H1 (cell line): ENCODE measurements at regions not wholly inside any gene's neighbourhood (a gene's known extent, or its start where the extent isn't known, plus 50 kb on each side); places are given as distances from the start of the nearest gene placed in this dataset.

ENCODE experiments used
- CTCF ChIA-PET: fragments of 300-600 bp; sonication (Branson Sonifier 250); formaldehyde crosslinking; loops from one replicate; lab custom pipeline; 2021; ENCODE audit not compliant: partially characterized antibody; lab: Charles Lee
- POLR2A ChIA-PET: fragments of 300-600 bp; sonication (Branson Sonifier 250); formaldehyde crosslinking; loops from one replicate; lab custom pipeline; 2021; ENCODE audit warnings: inconsistent platforms; ENCODE audit not compliant: partially characterized antibody; lab: Charles Lee
- DNase-seq, 2 experiments: peaks; one replicate each; pipeline versions ENCODE4 v3.0.0 to v3.0.0-alpha.2; 2010 to 2022; ENCODE audit warnings: low spot score in 2 of 2, low read depth in 1 of 2, mixed read lengths in 1 of 2
- FAIRE-seq: peaks from 2 replicates; lab custom pipeline; 2011; peaks lifted over from hg19 to GRCh38; lab: Jason Lieb, UNC
- H2AFZ ChIP-seq: 2 replicates; pipeline ENCODE4 v1.8.1; 2012; ENCODE audit warnings: low read length, inconsistent platforms
- H2AK5ac ChIP-seq: 2 replicates; pipeline ENCODE4 v1.6.1; 2013; ENCODE audit warnings: low read depth, low read length
- H2BK120ac ChIP-seq: replicated peaks from 2 replicates; pipeline ENCODE3; 2013; ENCODE audit warnings: low read depth, low read length, inconsistent platforms
- H2BK12ac ChIP-seq: 2 replicates; pipeline ENCODE4 v1.6.1; 2013; ENCODE audit warnings: low read depth, low read length
- H2BK15ac ChIP-seq: 2 replicates; pipeline ENCODE4 v1.6.1; 2013; ENCODE audit warnings: low read length
- H2BK20ac ChIP-seq: 2 replicates; pipeline ENCODE4 v1.6.1; 2013; ENCODE audit warnings: low read length
- H2BK5ac ChIP-seq: 2 replicates; pipeline ENCODE4 v1.6.1; 2013; ENCODE audit warnings: low read depth, low read length
- H3K14ac ChIP-seq: 2 replicates; pipeline ENCODE4 v1.6.1; 2013; ENCODE audit warnings: inconsistent platforms; ENCODE audit not compliant: insufficient read length
- H3K18ac ChIP-seq: 2 replicates; pipeline ENCODE4 v1.6.1; 2013; ENCODE audit warnings: low read length; ENCODE audit errors: extremely low read depth
- H3K23ac ChIP-seq: 2 replicates; pipeline ENCODE4 v1.6.1; 2013; ENCODE audit warnings: inconsistent platforms; ENCODE audit not compliant: insufficient read length
- H3K23me2 ChIP-seq: 2 replicates; pipeline ENCODE4 v1.6.1; 2013; ENCODE audit warnings: low read depth, low read length
- H3K27ac ChIP-seq: 2 replicates; pipeline ENCODE4 v1.6.1; 2011; ENCODE audit warnings: low read depth, low read length, inconsistent platforms
- H3K27me3 ChIP-seq, 4 experiments: replicated peaks in 1 of 4; 1 replicate in 1 of 4; 2 replicates in 3 of 4; pipeline versions ENCODE4 v1.6.1 to v1.8.1; 2011 to 2013; ENCODE audit warnings: low read length in 3 of 4, mild to moderate bottlenecking in 3 of 4, inconsistent platforms in 2 of 4, mixed read lengths in 2 of 4, moderate library complexity in 1 of 4; ENCODE audit not compliant: control insufficient read depth in 3 of 4, insufficient read depth in 3 of 4; ENCODE audit errors: extremely low read depth in 1 of 4
- H3K36me3 ChIP-seq, 4 experiments: 2 replicates each; pipeline versions ENCODE4 v1.6.1 to v1.8.1; 2011 to 2013; ENCODE audit warnings: mild to moderate bottlenecking in 4 of 4, low read length in 3 of 4, moderate library complexity in 2 of 4, control low read depth in 1 of 4, inconsistent platforms in 1 of 4; ENCODE audit not compliant: insufficient read depth in 4 of 4, control insufficient read depth in 2 of 4
- H3K4ac ChIP-seq: replicated peaks from 2 replicates; pipeline ENCODE3; 2013; ENCODE audit warnings: low read length, low read depth, mixed read lengths, inconsistent platforms; ENCODE audit not compliant: insufficient read length
- H3K4me1 ChIP-seq, 4 experiments: replicated peaks in 1 of 4; 1 replicate in 1 of 4; 2 replicates in 3 of 4; pipeline versions ENCODE4 v1.6.1 to v1.8.1; 2011 to 2013; ENCODE audit warnings: low read length in 3 of 4, inconsistent platforms in 2 of 4, mixed read lengths in 1 of 4; ENCODE audit not compliant: insufficient read depth in 4 of 4, control insufficient read depth in 3 of 4
- H3K4me2 ChIP-seq, 2 experiments: 2 replicates each; pipeline versions ENCODE4 v1.6.1 to v1.8.1; 2011 to 2013; ENCODE audit warnings: low read depth in 2 of 2, low read length in 2 of 2, control low read depth in 1 of 2, inconsistent platforms in 1 of 2, mild to moderate bottlenecking in 1 of 2; ENCODE audit not compliant: insufficient read depth in 1 of 2
- H3K4me3 ChIP-seq, 4 experiments: fragments of 200-600, 300-600 bp in 1 of 4; sonication (generic), shearing (Covaris generic), sonication (Bioruptor Twin) in 1 of 4; 2 replicates each; pipeline versions ENCODE4 v1.5.1 to v1.8.1; 2011 to 2016; ENCODE audit warnings: low read length in 4 of 4, low read depth in 3 of 4, control low read depth in 2 of 4, inconsistent platforms in 2 of 4, mild to moderate bottlenecking in 2 of 4, mixed read lengths in 1 of 4, moderate library complexity in 1 of 4; ENCODE audit not compliant: insufficient read depth in 2 of 4; ENCODE audit errors: extremely low read depth in 1 of 4
- H3K56ac ChIP-seq: replicated peaks from 2 replicates; pipeline ENCODE3; 2013; ENCODE audit warnings: low read depth, mild to moderate bottlenecking, mixed read lengths, low read length, inconsistent platforms; ENCODE audit not compliant: insufficient read length
- H3K79me1 ChIP-seq: 2 replicates; pipeline ENCODE4 v1.6.1; 2013; ENCODE audit warnings: low read depth, low read length, control low read depth
- H3K79me2 ChIP-seq, 2 experiments: 2 replicates each; pipeline versions ENCODE4 v1.6.1 to v1.8.1; 2012 to 2013; ENCODE audit warnings: low read length in 2 of 2, mild to moderate bottlenecking in 2 of 2, inconsistent platforms in 1 of 2; ENCODE audit not compliant: insufficient read depth in 2 of 2, control insufficient read depth in 1 of 2
- H3K9ac ChIP-seq, 4 experiments: replicated peaks in 1 of 4; 1 replicate in 1 of 4; 2 replicates in 3 of 4; pipeline versions ENCODE4 v1.6.1 to v1.8.1; 2011 to 2013; ENCODE audit warnings: low read depth in 3 of 4, low read length in 3 of 4, control low read depth in 2 of 4, mild to moderate bottlenecking in 2 of 4, moderate library complexity in 2 of 4, inconsistent platforms in 1 of 4; ENCODE audit errors: extremely low read depth in 1 of 4
- H3K9me3 ChIP-seq, 2 experiments: 2 replicates each; pipeline versions ENCODE4 v1.6.1 to v1.8.1; 2012 to 2013; ENCODE audit warnings: mild to moderate bottlenecking in 2 of 2, moderate library complexity in 2 of 2, control low read depth in 1 of 2, inconsistent platforms in 1 of 2, low read depth in 1 of 2, low read length in 1 of 2, mixed read lengths in 1 of 2; ENCODE audit not compliant: insufficient read depth in 2 of 2
- H4K20me1 ChIP-seq, 2 experiments: replicated peaks in 1 of 2; 2 replicates each; pipeline versions ENCODE3 to v1.8.1; 2011 to 2013; ENCODE audit warnings: inconsistent platforms in 2 of 2, low read length in 2 of 2, mild to moderate bottlenecking in 1 of 2; ENCODE audit not compliant: insufficient read depth in 2 of 2, control insufficient read depth in 1 of 2
- H4K5ac ChIP-seq: 2 replicates; pipeline ENCODE4 v1.6.1; 2013; ENCODE audit warnings: low read length, low read depth, mixed read lengths, inconsistent platforms; ENCODE audit not compliant: insufficient read length
- H4K8ac ChIP-seq: 2 replicates; pipeline ENCODE4 v1.8.0; 2013; ENCODE audit warnings: mild to moderate bottlenecking, moderate library complexity, low read length, inconsistent platforms; ENCODE audit not compliant: insufficient read depth; ENCODE audit errors: extremely low read depth
- H4K91ac ChIP-seq: replicated peaks from 2 replicates; pipeline ENCODE3; 2013; ENCODE audit warnings: low read length, mixed read lengths, inconsistent platforms; ENCODE audit not compliant: insufficient read length
- BRCA1 ChIP-seq: IDR thresholded peaks from 2 replicates; pipeline ENCODE4 v1.6.1; 2012; ENCODE audit warnings: low read depth, low read length, improper control_type of control experiment
- KDM5A ChIP-seq: fragments of 200-600 bp; IDR thresholded peaks from 2 replicates; pipeline ENCODE4 v1.7.1; 2012; ENCODE audit warnings: mild to moderate bottlenecking, low read length, inconsistent platforms, mixed read lengths
- NANOG ChIP-seq: IDR thresholded peaks from 2 replicates; pipeline ENCODE4 v1.6.1; 2011; ENCODE audit warnings: low read length, low read depth, mild to moderate bottlenecking, inconsistent platforms; ENCODE audit not compliant: insufficient read depth, poor library complexity, severe bottlenecking
- SIRT6 ChIP-seq: IDR thresholded peaks from one replicate; pipeline ENCODE4 v1.7.1; 2012; ENCODE audit warnings: low read length, inconsistent platforms
- SUZ12 ChIP-seq: fragments of 200-600 bp; sonication (generic); IDR thresholded peaks from 2 replicates; pipeline ENCODE4 v1.6.1; 2012; ENCODE audit warnings: mild to moderate bottlenecking, inconsistent platforms, low read length, moderate library complexity, mixed read lengths
- TBP ChIP-seq: IDR thresholded peaks from 2 replicates; pipeline ENCODE4 v1.6.1; 2011; ENCODE audit warnings: low read depth, low read length, improper control_type of control experiment
- WGBS, 2 experiments: shearing (Covaris generic) in 1 of 2; methylation state at CpG; one replicate each; pipeline versions ENCODE4 v1.1.6 to v1.1.7; 2013 to 2015; ENCODE audit warnings: low lambda C conversion rate in 2 of 2, mixed read lengths in 2 of 2, inconsistent platforms in 1 of 2, low coverage in 1 of 2, missing lambda C conversion rate in 1 of 2; ENCODE audit not compliant: insufficient replicate concordance in 2 of 2, insufficient coverage in 1 of 2, insufficient read length in 1 of 2; ENCODE audit errors: extremely low coverage in 1 of 2, missing lambda C conversion rate in 1 of 2; 5-methylcytosine and 5-hydroxymethylcytosine counted together

- Histone ChIP-seq H3K4me3 (no peak overlapping the region), H3K14ac (no peak overlapping the region), H3K4me2 (no peak overlapping the region), H2AK5ac (no peak overlapping the region), H3K9ac (no peak overlapping the region), H3K23ac (no peak overlapping the region), H3K9me3 (peaks cover 4 to 8% of the 10 kb centered on the region in 2 experiments; a peak in 1 of 4 replicates), H3K23me2 (no peaks in the 10 kb centered on the region), H4K20me1 (no peaks in the 10 kb centered on the region), H2AFZ (no peak overlapping the region; the same call in 1 of the 2 replicates), H4K5ac (no peak overlapping the region), H3K79me1 (no peaks in the 10 kb centered on the region), H3K4ac (no peak overlapping the region), H3K27me3 (no peaks in the 10 kb centered on the region), H3K36me3 (no peaks in the 10 kb centered on the region), H2BK120ac (no peak overlapping the region), H2BK15ac (no peak overlapping the region), H2BK5ac (no peak overlapping the region), H3K79me2 (no peaks in the 10 kb centered on the region), H4K91ac (no peak overlapping the region), H3K4me1 (peaks cover 0 to 5% (median 0%) of the 10 kb centered on the region in 4 experiments; a peak in 1 of 7 replicates), H4K8ac (no peak overlapping the region), H3K56ac (no peak overlapping the region), H3K18ac (no peak overlapping the region), H3K27ac (no peak overlapping the region), H2BK12ac (no peak overlapping the region), H2BK20ac (no peak overlapping the region)
- no peak for FAIRE-seq
- 84% methylated on average over 4 of the region's 5 CpGs; no CpG with 5 or more reads in 1 of the 2 experiments for WGBS, 2 experiments
- CTCF ChIA-PET, result no interaction called here
- POLR2A ChIA-PET, result no interaction called here
- TF ChIP-seq KDM5A (no peak), SIRT6 (no peak), NANOG (no peak), BRCA1 (no peak), TBP (no peak), SUZ12 (no peak)
- no peak for DNase-seq
Observed at GRCh38 chr2:129242269-129242668, 737.2 kb upstream of the RAB6C start.
